RWPE1 (cell line): ENCODE measurements at regions not wholly inside any gene's neighbourhood (a gene's known extent, or its start where the extent isn't known, plus 50 kb on each side); places are given as distances from the start of the nearest gene placed in this dataset.

Source experiments
- CTCF ChIA-PET: fragments of 350-600 bp; sonication (Branson Sonifier 250); formaldehyde crosslinking; extraction: SDS; loops from one replicate; lab custom pipeline; 2021; lab: Yijun Ruan, JAX
- POLR2A ChIA-PET: fragments of 400-600 bp; formaldehyde crosslinking; extraction: SDS; loops from one replicate; lab custom pipeline; 2020; ENCODE audit warnings: antibody characterized with exemption; ENCODE audit not compliant: low non-redundant PET; lab: Yijun Ruan, JAX
- DNase-seq: peaks from one replicate; pipeline ENCODE4 v3.0.0; 2012; ENCODE audit warnings: low spot score
- H3K27ac ChIP-seq: fragments of 450-650 bp; 2 replicates; pipeline ENCODE4 v1.5.1; 2017
- CTCF ChIP-seq: fragments of 450-650 bp; conservative IDR thresholded peaks from 2 replicates; pipeline ENCODE4 v1.5.1; 2017; ENCODE audit warnings: low read depth, mild to moderate bottlenecking

GRCh38 chr4:173717581-173717980 lies 187.6 kb upstream of the HAND2 start:
- DNase-seq: no peak
- POLR2A ChIA-PET: no interaction called here
- CTCF ChIA-PET: no interaction called here
- TF ChIP-seq CTCF: no peak
- H3K27ac ChIP-seq: no peak overlapping the region

GRCh38 chr4:173714456-173714855 lies 184.4 kb upstream of the HAND2 start:
- ChIA-PET POLR2A (no interaction called here), CTCF (no interaction called here)
- H3K27ac ChIP-seq: no peak overlapping the region
- DNase-seq: no peak
- no peak for TF ChIP-seq CTCF

GRCh38 chr4:173713026-173713425 lies 183.0 kb upstream of the HAND2 start:
- no peak for DNase-seq
- CTCF ChIA-PET: no interaction called here
- TF ChIP-seq CTCF: no peak

GRCh38 chr4:173707658-173708419 lies 177.8 kb upstream of the HAND2 start:
- no peak for TF ChIP-seq CTCF
- POLR2A ChIA-PET: no interaction called here
- CTCF ChIA-PET: no interaction called here
- no peak overlapping the region for H3K27ac ChIP-seq
- no peak for DNase-seq

More at GRCh38 chr4:173713026-173713425, 183.0 kb upstream of the HAND2 start:
- H3K27ac ChIP-seq: no peak overlapping the region
- POLR2A ChIA-PET: no interaction called here

GRCh38 chr4:173704201-173704600 lies 174.2 kb upstream of the HAND2 start:
- ChIA-PET POLR2A (no interaction called here), CTCF (no interaction called here)
- H3K27ac ChIP-seq: no peak overlapping the region
- DNase-seq: no peak
- TF ChIP-seq CTCF: no peak

GRCh38 chr4:173703021-173703420 lies 173.0 kb upstream of the HAND2 start:
- CTCF ChIA-PET: no interaction called here
- no peak overlapping the region for H3K27ac ChIP-seq
- no peak for DNase-seq
- POLR2A ChIA-PET: no interaction called here
- TF ChIP-seq CTCF: no peak
